ENCODE measurements at regions not wholly inside any gene's neighbourhood (a gene's known extent, or its start where the extent isn't known, plus 50 kb on each side); places are given as distances from the start of the nearest gene placed in this dataset.
"Not testable (repeated sequence)": the region's sequence is repeated elsewhere in the genome, so short reads cannot be mapped to it uniquely, and the experiment has no call there.

DNA sequence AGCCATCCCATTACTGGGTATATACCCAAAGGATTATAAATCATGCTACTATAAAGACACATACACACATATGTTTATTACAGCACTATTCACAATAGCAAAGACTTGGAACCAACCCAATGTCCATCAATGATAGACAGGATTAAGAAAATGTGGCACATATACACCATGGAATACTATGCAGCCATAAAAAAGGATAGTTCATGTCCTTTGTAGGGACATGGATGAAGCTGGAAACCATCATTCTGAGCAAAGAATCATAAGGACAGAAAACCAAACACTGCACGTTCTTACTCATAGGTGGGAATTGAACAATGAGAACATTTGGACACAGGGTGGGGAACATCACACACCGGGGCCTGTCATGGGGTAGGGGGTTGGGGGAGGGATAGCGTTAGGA is 60.3 kb upstream of the NMU start:
- H3K27ac ChIP-seq; H3K9me2 ChIP-seq (ENCODE audit: insufficient read depth); H3K36me3 ChIP-seq (ENCODE audit: low read depth); H3K27me3 ChIP-seq (replicated peaks; ENCODE audit: insufficient read depth); H3K9ac ChIP-seq; H3K4me1 ChIP-seq (ENCODE audit: insufficient read depth); H3K4me3 ChIP-seq; in situ Hi-C loops (cut with MboI); H4K20me1 ChIP-seq (ENCODE audit: insufficient read depth); DNase-seq; H3K4me2 ChIP-seq (ENCODE audit: unreplicated experiment); H3K79me2 ChIP-seq (ENCODE audit: insufficient read depth); H2AFZ ChIP-seq; H3K9me3 ChIP-seq (ENCODE audit: low read depth); H3F3A ChIP-seq (ENCODE audit: insufficient read depth): not testable (repeated sequence)
- WGBS, 2 experiments (ENCODE audit: low coverage in 1 of 2, low lambda C conversion rate in 2 of 2, missing lambda C conversion rate in 2 of 2): 66 to 67% methylated on average over 3 of the region's 3 CpGs

DNA sequence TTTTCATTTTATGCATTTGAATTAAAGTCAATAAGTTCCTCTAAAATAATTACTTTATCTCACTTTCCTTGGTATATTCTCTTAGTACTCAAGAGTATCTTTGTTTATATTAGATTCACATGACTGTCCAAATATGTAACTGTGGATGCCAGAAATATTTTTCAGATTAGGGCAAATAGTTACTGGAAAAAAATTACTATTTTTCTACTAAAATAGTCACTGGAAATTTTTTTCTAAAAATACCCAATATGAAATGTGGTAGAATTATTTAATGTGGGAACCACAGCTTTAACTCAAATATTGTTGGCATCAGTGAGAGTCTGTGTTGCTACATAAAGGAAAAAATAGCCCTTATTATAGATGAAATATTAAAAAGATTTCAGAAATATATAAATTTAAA is 70.4 kb upstream of the NMU start:
- DNase-seq: no peak
- Histone ChIP-seq H3K36me3 (ENCODE audit: low read depth) (no peaks in the 10 kb centered on the region), H3K4me2 (ENCODE audit: unreplicated experiment) (no peak overlapping the region), H3K79me2 (ENCODE audit: insufficient read depth) (no peaks in the 10 kb centered on the region), H3K4me1 (ENCODE audit: insufficient read depth) (no peaks in the 10 kb centered on the region), H3K9ac (no peak overlapping the region), H3K9me2 (ENCODE audit: insufficient read depth) (no peaks in the 10 kb centered on the region), H3K27ac (no peak overlapping the region), H4K20me1 (ENCODE audit: insufficient read depth) (no peaks in the 10 kb centered on the region), H3K4me3 (no peak overlapping the region), H3F3A (ENCODE audit: insufficient read depth) (no peaks in the 10 kb centered on the region), H3K9me3 (ENCODE audit: low read depth) (no peaks in the 10 kb centered on the region), H2AFZ (no peak overlapping the region), H3K27me3 (replicated peaks; ENCODE audit: insufficient read depth) (0 out of 2 replicates have a peak, but pooled peaks cover 4% of the 10 kb centered on the region)
- no peak for TF ChIP-seq EZH2 (IDR thresholded peaks at IDR 0.05; ENCODE audit: insufficient read depth, poor library complexity, severe bottlenecking)
- TF ChIP-seq EZH2phosphoT487 (IDR thresholded peaks at IDR 0.05; ENCODE audit: insufficient read depth, low read depth): no peak
- in situ Hi-C loops (cut with MboI): no loop called here

DNA sequence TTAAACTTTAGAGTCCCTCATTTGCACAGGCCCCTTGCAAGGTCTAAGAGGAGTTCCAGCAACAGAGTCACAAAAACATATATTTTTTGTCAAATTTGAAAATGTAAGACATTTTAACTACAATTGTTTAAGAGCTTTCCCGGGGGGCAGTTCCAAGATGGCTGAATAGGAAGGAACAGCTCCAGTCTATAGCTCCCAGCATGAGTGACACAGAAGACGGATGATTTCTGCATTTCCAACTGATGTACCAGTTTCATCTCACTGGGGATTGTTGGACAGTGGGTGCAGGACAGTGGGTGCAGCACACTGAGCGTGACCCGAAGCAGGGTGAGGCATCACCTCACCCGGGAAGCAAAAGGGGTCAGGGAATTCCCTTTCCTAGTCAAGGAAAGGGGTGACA is 71.4 kb upstream of the NMU start:
- Histone ChIP-seq H3K9me2 (ENCODE audit: insufficient read depth) (no peaks in the 10 kb centered on the region), H3K9me3 (ENCODE audit: low read depth) (no peaks in the 10 kb centered on the region), H2AFZ (no peak overlapping the region), H3K27ac (no peak overlapping the region), H3K4me3 (no peak overlapping the region), H4K20me1 (ENCODE audit: insufficient read depth) (no peaks in the 10 kb centered on the region), H3K4me2 (ENCODE audit: unreplicated experiment) (no peak overlapping the region), H3K36me3 (ENCODE audit: low read depth) (no peaks in the 10 kb centered on the region), H3K4me1 (ENCODE audit: insufficient read depth) (no peaks in the 10 kb centered on the region), H3F3A (ENCODE audit: insufficient read depth) (no peaks in the 10 kb centered on the region), H3K79me2 (ENCODE audit: insufficient read depth) (no peaks in the 10 kb centered on the region), H3K9ac (no peak overlapping the region), H3K27me3 (replicated peaks; ENCODE audit: insufficient read depth) (0 out of 2 replicates have a peak, but pooled peaks cover 4% of the 10 kb centered on the region)
- in situ Hi-C loops (cut with MboI): no loop called here
- no peak for TF ChIP-seq EZH2 (IDR thresholded peaks at IDR 0.05; ENCODE audit: insufficient read depth, poor library complexity, severe bottlenecking)
- TF ChIP-seq EZH2phosphoT487 (IDR thresholded peaks at IDR 0.05; ENCODE audit: insufficient read depth, low read depth): no peak
- 42 to 60% methylated on average over 5 of the region's 5 CpGs for WGBS, 2 experiments (ENCODE audit: low coverage in 1 of 2, low lambda C conversion rate in 2 of 2, missing lambda C conversion rate in 2 of 2)
- DNase-seq: no peak

DNA sequence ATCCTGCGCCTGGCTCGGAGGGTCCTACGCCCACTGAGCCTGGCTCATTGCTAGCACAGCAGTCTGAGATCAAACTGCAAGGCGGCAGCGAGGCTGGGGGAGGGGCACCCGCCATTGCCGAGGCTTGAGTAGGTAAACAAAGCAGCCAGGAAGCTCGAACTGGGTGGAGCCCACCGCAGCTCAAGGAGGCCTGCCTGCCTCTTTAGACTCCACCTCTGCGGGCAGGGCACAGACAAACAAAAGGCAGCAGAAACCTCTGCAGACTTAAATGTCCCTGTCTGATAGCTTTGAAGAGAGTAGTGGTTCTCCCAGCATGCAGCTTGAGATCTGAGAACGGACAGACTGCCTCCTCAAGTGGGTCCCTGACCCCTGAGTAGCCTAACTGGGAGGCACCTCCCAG is 71.9 kb upstream of the NMU start:
- H4K20me1 ChIP-seq (ENCODE audit: insufficient read depth); H3K36me3 ChIP-seq (ENCODE audit: low read depth); H2AFZ ChIP-seq; H3K4me2 ChIP-seq (ENCODE audit: unreplicated experiment); in situ Hi-C loops (cut with MboI); H3K9ac ChIP-seq; H3K27ac ChIP-seq; H3K79me2 ChIP-seq (ENCODE audit: insufficient read depth); H3F3A ChIP-seq (ENCODE audit: insufficient read depth); DNase-seq; H3K4me3 ChIP-seq; H3K4me1 ChIP-seq (ENCODE audit: insufficient read depth); H3K9me2 ChIP-seq (ENCODE audit: insufficient read depth); H3K27me3 ChIP-seq (replicated peaks; ENCODE audit: insufficient read depth); H3K9me3 ChIP-seq (ENCODE audit: low read depth): not testable (repeated sequence)
- 44 to 56% methylated on average over 10 to 11 of the region's 11 CpGs for WGBS, 2 experiments (ENCODE audit: low coverage in 1 of 2, low lambda C conversion rate in 2 of 2, missing lambda C conversion rate in 2 of 2)

DNA sequence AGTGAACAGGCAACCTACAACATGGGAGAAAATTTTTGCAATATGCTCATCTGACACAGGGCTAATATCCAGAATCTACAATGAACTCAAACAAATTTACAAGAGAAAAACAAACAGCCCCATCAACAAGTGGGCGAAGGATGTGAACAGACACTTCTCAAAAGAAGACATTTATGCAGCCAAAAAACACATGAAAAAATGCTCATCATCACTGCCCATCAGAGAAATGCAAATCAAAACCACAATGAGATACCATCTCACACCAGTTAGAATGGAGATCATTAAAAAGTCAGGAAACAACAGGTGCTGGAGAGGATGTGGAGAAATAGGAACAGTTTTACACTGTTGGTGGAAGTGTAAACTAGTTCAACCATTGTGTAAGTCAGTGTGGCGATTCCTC is 76.7 kb upstream of the NMU start:
- H3K79me2 ChIP-seq (ENCODE audit: insufficient read depth); H3K4me2 ChIP-seq (ENCODE audit: unreplicated experiment); H3K4me3 ChIP-seq; H3K9me2 ChIP-seq (ENCODE audit: insufficient read depth); H3K27me3 ChIP-seq (replicated peaks; ENCODE audit: insufficient read depth); H3K9me3 ChIP-seq (ENCODE audit: low read depth); H3K27ac ChIP-seq; H2AFZ ChIP-seq; DNase-seq; H3K36me3 ChIP-seq (ENCODE audit: low read depth); H3F3A ChIP-seq (ENCODE audit: insufficient read depth); H4K20me1 ChIP-seq (ENCODE audit: insufficient read depth); H3K9ac ChIP-seq; in situ Hi-C loops (cut with MboI); H3K4me1 ChIP-seq (ENCODE audit: insufficient read depth): not testable (repeated sequence)
- 38 to 45% methylated on average over 2 of the region's 2 CpGs for WGBS, 2 experiments (ENCODE audit: low coverage in 1 of 2, low lambda C conversion rate in 2 of 2, missing lambda C conversion rate in 2 of 2)
